ENCODE measurements at regions not wholly inside any gene's neighbourhood (a gene's known extent, or its start where the extent isn't known, plus 50 kb on each side); places are given as distances from the start of the nearest gene placed in this dataset.

- TF ChIP-seq POLR2AphosphoS5 (IDR thresholded peaks at IDR 0.05; ENCODE audit: low read depth, low read length) (no peak), SIN3A (IDR thresholded peaks at IDR 0.05; ENCODE audit: borderline replicate concordance, insufficient read depth, low read length) (no peak), REST (IDR thresholded peaks at IDR 0.05; ENCODE audit: insufficient read depth in 1 of 2, low read depth in 2 of 2, low read length in 2 of 2) (no peak)
Measured at GRCh38 chr12:97386133-97386581, 76.4 kb upstream of the RMST start.
